ENCODE measurements at regions not wholly inside any gene's neighbourhood (a gene's known extent, or its start where the extent isn't known, plus 50 kb on each side); places are given as distances from the start of the nearest gene placed in this dataset.
"Not testable (repeated sequence)": the region's sequence is repeated elsewhere in the genome, so short reads cannot be mapped to it uniquely, and the experiment has no call there.

DNA sequence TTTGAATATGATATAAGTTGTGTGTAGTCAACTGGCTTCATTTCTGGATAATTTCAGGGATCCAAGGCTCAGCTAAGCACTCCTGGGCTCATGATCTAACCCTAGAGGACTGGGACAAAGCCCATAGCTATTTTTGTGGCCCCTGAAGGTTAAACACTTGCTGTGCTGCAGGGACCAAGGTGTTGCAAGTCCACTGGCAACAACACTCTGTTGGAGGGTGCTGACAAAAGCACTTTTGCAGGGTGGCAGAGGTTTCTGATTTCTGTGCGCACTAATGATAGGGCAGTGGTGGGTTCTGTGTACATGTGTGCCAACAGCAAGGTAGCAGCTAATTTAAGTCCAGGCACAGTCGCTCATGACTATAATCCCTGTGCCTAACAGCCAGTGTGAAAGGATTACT is 445.3 kb upstream of the SYNCRIP start:
- Histone ChIP-seq H4K20me1 (ENCODE audit: insufficient read depth) (no peaks in the 10 kb centered on the region), H3K9ac (no peak overlapping the region), H3K27ac (no peak overlapping the region), H3K4me1 (ENCODE audit: low read depth, poor library complexity, severe bottlenecking) (no peaks in the 10 kb centered on the region), H3K27me3 (ENCODE audit: insufficient read depth, low read depth) (no peaks in the 10 kb centered on the region), H3K79me2 (ENCODE audit: insufficient read depth, low read depth) (no peaks in the 10 kb centered on the region), H3K36me3 (ENCODE audit: insufficient read depth) (no peaks in the 10 kb centered on the region), H3K4me2 (no peak overlapping the region), H3K4me3 (IDR thresholded peaks at IDR 0.05; ENCODE audit: insufficient read depth, low read depth, low read length) (no peak overlapping the region), H2AFZ (ENCODE audit: low read depth) (no peak overlapping the region)
- TF ChIP-seq, protein P1, sequence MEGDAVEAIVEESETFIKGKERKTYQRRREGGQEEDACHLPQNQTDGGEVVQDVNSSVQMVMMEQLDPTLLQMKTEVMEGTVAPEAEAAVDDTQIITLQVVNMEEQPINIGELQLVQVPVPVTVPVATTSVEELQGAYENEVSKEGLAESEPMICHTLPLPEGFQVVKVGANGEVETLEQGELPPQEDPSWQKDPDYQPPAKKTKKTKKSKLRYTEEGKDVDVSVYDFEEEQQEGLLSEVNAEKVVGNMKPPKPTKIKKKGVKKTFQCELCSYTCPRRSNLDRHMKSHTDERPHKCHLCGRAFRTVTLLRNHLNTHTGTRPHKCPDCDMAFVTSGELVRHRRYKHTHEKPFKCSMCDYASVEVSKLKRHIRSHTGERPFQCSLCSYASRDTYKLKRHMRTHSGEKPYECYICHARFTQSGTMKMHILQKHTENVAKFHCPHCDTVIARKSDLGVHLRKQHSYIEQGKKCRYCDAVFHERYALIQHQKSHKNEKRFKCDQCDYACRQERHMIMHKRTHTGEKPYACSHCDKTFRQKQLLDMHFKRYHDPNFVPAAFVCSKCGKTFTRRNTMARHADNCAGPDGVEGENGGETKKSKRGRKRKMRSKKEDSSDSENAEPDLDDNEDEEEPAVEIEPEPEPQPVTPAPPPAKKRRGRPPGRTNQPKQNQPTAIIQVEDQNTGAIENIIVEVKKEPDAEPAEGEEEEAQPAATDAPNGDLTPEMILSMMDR (conservative IDR thresholded peaks at IDR 0.05; ENCODE audit: low read depth, low read length), result no peak

DNA sequence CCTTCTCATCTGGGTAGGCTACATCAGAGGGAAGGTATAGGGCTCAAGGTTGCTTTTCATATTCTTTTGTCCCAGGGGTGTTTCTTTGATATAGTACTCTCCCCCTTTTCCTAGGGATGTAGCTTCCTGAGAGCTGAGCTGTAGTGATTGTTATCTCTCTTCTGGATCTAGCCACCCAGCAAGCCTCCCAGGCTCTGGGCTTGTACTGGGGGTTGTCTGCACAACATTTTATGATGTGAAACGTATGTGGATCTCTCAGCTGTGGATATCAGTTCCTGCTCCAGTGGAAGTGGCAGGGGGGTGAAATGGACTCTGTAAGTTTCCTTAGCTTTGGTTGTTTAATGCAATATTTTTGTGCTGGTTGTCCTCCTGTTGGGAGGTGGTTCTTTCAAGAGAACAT is 437.3 kb upstream of the SYNCRIP start:
- Histone ChIP-seq H3K9ac (no peak overlapping the region), H3K27ac (no peak overlapping the region), H2AFZ (ENCODE audit: low read depth) (no peak overlapping the region), H3K36me3 (ENCODE audit: insufficient read depth) (no peaks in the 10 kb centered on the region), H4K20me1 (ENCODE audit: insufficient read depth) (no peaks in the 10 kb centered on the region), H3K27me3 (ENCODE audit: insufficient read depth, low read depth) (no peaks in the 10 kb centered on the region), H3K4me1 (ENCODE audit: low read depth, poor library complexity, severe bottlenecking) (no peaks in the 10 kb centered on the region), H3K4me3 (IDR thresholded peaks at IDR 0.05; ENCODE audit: insufficient read depth, low read depth, low read length) (no peak overlapping the region), H3K79me2 (ENCODE audit: insufficient read depth, low read depth) (no peaks in the 10 kb centered on the region), H3K4me2 (no peak overlapping the region)
- TF ChIP-seq, protein P1 (conservative IDR thresholded peaks at IDR 0.05; ENCODE audit: low read depth, low read length), result no peak

DNA sequence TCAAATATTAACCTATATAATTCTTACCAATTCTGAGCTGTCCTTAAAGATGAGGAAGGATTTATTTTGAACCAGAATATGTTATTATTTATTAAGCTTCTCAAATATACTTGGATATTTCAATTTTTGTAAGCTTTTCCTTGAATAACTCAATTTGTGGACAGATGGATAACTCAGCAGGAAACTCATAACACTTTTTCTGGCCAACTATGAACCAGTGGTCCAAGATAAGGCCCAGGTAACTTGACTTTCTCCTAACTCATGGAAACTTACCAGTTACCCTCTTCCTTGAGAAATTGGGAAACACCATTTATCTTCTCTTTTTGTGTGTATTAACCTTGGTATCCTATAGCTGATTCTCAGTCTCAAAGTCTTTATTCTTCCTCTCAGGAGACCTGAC is 427.5 kb upstream of the SYNCRIP start:
- H3K9ac ChIP-seq, result no peak overlapping the region
- H3K4me3 ChIP-seq (IDR thresholded peaks at IDR 0.05; ENCODE audit: insufficient read depth, low read depth, low read length), result no peak overlapping the region
- H3K4me1 ChIP-seq (ENCODE audit: low read depth, poor library complexity, severe bottlenecking), result no peaks in the 10 kb centered on the region
- H3K4me2 ChIP-seq, result no peak overlapping the region
- no peaks in the 10 kb centered on the region for H3K27me3 ChIP-seq (ENCODE audit: insufficient read depth, low read depth)
- H4K20me1 ChIP-seq (ENCODE audit: insufficient read depth), result no peaks in the 10 kb centered on the region
- H2AFZ ChIP-seq (ENCODE audit: low read depth), result no peak overlapping the region
- no peaks in the 10 kb centered on the region for H3K79me2 ChIP-seq (ENCODE audit: insufficient read depth, low read depth)
- H3K36me3 ChIP-seq (ENCODE audit: insufficient read depth), result no peaks in the 10 kb centered on the region
- no peak overlapping the region for H3K27ac ChIP-seq
- TF ChIP-seq, protein P1 (conservative IDR thresholded peaks at IDR 0.05; ENCODE audit: low read depth, low read length), result no peak

DNA sequence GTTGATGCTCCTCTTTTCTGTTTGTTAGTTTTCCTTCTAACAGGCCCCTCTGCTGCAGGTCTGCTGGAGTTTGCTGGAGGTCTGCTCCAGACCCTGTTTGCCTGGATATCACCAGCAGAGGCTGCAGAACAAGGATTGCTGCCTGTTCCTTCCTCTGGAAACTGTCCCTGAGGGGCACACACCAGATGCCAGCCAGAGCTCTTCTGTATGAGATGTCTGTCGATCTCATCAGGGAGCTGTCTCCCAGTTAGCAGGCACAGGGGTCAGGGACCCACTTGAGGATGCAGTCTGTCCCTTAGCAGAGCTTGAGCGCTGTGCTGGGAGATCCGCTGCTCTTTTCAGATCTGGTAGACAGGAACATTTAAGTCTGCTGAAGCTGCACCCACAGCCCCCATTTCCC is 422.3 kb upstream of the SYNCRIP start:
- H3K27me3 ChIP-seq (ENCODE audit: insufficient read depth, low read depth); H3K27ac ChIP-seq; H3K4me1 ChIP-seq (ENCODE audit: low read depth, poor library complexity, severe bottlenecking); H3K36me3 ChIP-seq (ENCODE audit: insufficient read depth); H3K4me2 ChIP-seq; H3K9ac ChIP-seq; H3K79me2 ChIP-seq (ENCODE audit: insufficient read depth, low read depth); H4K20me1 ChIP-seq (ENCODE audit: insufficient read depth); H2AFZ ChIP-seq (ENCODE audit: low read depth); H3K4me3 ChIP-seq (IDR thresholded peaks at IDR 0.05; ENCODE audit: insufficient read depth, low read depth, low read length): not testable (repeated sequence)

DNA sequence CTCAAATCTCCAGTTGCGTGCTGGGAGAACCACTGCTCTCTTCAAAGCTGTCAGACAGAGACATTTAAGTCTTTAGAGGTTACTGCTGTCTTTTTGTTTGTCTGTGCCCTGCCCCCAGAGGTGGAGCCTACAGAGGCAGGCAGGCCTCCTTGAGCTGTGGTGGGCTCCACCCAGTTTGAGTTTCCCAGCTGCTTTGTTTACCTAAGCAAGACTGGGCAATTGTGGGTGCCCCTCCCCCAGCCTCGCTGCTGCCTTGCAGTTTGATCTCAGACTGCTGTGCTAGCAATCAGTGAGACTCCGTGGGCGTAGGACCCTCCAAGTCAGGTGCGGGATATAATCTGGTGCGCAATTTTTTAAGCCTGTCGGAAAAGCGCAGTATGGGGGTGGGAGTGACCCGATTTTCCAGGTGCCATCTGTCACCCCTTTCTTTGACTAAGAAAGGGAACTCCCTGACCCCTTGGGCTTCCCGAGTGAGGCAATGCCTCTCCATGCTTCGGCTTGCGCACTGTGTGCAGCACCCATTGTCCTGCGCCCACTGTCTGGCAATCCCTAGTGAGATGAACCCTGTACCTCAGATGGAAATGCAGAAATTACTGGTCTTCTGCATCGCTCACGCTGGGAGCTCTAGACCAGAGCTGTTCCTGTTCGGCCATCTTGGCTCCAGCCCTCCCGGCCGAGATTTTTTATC is 414.8 kb upstream of the SYNCRIP start:
- not testable (repeated sequence) for H3K27ac ChIP-seq; H2AFZ ChIP-seq (ENCODE audit: low read depth); H3K36me3 ChIP-seq (ENCODE audit: insufficient read depth); H3K79me2 ChIP-seq (ENCODE audit: insufficient read depth, low read depth); H3K27me3 ChIP-seq (ENCODE audit: insufficient read depth, low read depth); H3K4me2 ChIP-seq; H3K4me1 ChIP-seq (ENCODE audit: low read depth, poor library complexity, severe bottlenecking); H4K20me1 ChIP-seq (ENCODE audit: insufficient read depth); H3K4me3 ChIP-seq (IDR thresholded peaks at IDR 0.05; ENCODE audit: insufficient read depth, low read depth, low read length); H3K9ac ChIP-seq

All from KMS-11 (cell line).